PFSK-1 (cell line): ENCODE measurements at regions not wholly inside any gene's neighbourhood (a gene's known extent, or its start where the extent isn't known, plus 50 kb on each side); places are given as distances from the start of the nearest gene placed in this dataset.

Source experiments
- FOXP2 ChIP-seq: optimal IDR thresholded peaks from 2 replicates; pipeline ENCODE3; 2011; ENCODE audit warnings: borderline replicate concordance, control low read depth, inconsistent platforms; ENCODE audit not compliant: insufficient read depth; ENCODE audit errors: extremely low read length, extremely low read depth
- POLR2AphosphoS5 ChIP-seq: IDR thresholded peaks from 2 replicates; pipeline ENCODE4 v1.6.1; 2012; ENCODE audit warnings: low read depth, mild to moderate bottlenecking, control low read depth, low read length, moderate library complexity
- SIN3A ChIP-seq: IDR thresholded peaks from 2 replicates; pipeline ENCODE4 v1.6.1; 2012; ENCODE audit warnings: mild to moderate bottlenecking, low read length, moderate library complexity, borderline replicate concordance; ENCODE audit not compliant: insufficient read depth
- TAF1 ChIP-seq: IDR thresholded peaks from 2 replicates; pipeline ENCODE4 v1.6.1; 2012; ENCODE audit warnings: low read length, control low read depth, borderline replicate concordance; ENCODE audit not compliant: insufficient read depth
- TF ChIP-seq, protein P1 (sequence below), 2 experiments: IDR thresholded peaks; 2 replicates each; pipeline versions ENCODE4 v1.6.1 to v1.8.0; 2011 to 2012; ENCODE audit warnings: low read depth in 2 of 2, low read length in 2 of 2, control low read depth in 1 of 2, inconsistent platforms in 1 of 2, mild to moderate bottlenecking in 1 of 2, moderate library complexity in 1 of 2; ENCODE audit not compliant: insufficient read depth in 1 of 2

DNA sequence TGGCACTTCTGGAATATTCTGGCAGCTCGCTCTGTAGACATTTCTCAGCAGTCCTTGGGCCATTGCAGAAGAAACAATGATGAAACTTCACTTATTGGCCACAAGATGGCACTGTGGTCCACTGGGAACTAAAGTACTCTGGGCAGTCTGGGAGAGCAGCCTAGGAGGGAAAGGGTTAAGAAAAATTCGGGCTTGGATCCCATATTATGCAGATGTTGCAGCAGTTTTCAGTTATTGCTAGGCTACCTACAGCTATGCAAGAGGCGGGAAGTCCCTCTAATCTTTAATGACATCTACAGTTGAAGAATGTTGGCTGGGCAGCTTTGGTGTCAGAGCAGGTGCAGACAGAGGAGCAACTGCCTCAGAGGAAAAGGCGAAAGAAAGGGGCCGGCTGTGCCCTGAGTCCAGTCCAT is 201.7 kb upstream of the PRSS58 start:
- TF ChIP-seq FOXP2 (no peak), POLR2AphosphoS5 (no peak), SIN3A (no peak), TAF1 (no peak)
- TF ChIP-seq, protein P1, sequence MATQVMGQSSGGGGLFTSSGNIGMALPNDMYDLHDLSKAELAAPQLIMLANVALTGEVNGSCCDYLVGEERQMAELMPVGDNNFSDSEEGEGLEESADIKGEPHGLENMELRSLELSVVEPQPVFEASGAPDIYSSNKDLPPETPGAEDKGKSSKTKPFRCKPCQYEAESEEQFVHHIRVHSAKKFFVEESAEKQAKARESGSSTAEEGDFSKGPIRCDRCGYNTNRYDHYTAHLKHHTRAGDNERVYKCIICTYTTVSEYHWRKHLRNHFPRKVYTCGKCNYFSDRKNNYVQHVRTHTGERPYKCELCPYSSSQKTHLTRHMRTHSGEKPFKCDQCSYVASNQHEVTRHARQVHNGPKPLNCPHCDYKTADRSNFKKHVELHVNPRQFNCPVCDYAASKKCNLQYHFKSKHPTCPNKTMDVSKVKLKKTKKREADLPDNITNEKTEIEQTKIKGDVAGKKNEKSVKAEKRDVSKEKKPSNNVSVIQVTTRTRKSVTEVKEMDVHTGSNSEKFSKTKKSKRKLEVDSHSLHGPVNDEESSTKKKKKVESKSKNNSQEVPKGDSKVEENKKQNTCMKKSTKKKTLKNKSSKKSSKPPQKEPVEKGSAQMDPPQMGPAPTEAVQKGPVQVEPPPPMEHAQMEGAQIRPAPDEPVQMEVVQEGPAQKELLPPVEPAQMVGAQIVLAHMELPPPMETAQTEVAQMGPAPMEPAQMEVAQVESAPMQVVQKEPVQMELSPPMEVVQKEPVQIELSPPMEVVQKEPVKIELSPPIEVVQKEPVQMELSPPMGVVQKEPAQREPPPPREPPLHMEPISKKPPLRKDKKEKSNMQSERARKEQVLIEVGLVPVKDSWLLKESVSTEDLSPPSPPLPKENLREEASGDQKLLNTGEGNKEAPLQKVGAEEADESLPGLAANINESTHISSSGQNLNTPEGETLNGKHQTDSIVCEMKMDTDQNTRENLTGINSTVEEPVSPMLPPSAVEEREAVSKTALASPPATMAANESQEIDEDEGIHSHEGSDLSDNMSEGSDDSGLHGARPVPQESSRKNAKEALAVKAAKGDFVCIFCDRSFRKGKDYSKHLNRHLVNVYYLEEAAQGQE (IDR thresholded peaks at IDR 0.05; ENCODE audit: insufficient read depth in 1 of 2, low read depth in 2 of 2, low read length in 2 of 2) = no peak

- no peak for TF ChIP-seq SIN3A
Measured at GRCh38 chr7:142457146-142457703, 199.4 kb upstream of the PRSS58 start.

DNA sequence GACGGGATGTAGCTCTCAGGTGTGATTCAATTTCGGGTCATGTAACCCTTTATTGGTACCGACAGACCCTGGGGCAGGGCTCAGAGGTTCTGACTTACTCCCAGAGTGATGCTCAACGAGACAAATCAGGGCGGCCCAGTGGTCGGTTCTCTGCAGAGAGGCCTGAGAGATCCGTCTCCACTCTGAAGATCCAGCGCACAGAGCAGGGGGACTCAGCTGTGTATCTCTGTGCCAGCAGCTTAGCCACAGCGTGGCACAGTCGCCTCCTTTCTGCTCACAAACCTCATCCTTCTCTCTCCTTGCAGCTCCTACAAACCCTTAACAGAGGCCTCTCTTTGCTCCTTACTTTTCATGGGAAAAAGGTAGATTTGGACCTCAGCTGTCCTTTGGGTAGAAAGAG is 197.5 kb upstream of the PRSS58 start:
- TF ChIP-seq, protein P1 (IDR thresholded peaks at IDR 0.05; ENCODE audit: insufficient read depth in 1 of 2, low read depth in 2 of 2, low read length in 2 of 2) = no peak

DNA sequence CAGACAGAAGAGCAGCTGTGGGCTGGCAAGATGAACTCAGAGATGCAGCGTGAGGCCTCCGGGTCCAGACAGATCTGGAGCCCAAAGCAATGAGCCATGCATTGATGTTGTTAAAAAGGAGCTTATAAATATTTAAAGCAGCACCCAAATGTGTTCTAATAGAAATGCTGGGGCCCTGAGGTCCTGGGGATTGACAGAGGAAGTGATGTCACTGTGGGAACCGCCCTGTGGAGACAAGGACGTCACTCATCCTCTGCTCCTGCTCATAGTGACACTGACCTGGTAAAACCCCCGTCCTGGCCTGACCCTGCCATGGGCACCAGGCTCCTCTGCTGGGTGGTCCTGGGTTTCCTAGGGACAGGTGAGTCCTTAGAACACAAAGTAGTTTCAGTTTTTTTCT is 197.0 kb upstream of the PRSS58 start:
- TF ChIP-seq POLR2AphosphoS5 (no peak), TAF1 (no peak), FOXP2 (no peak), SIN3A (no peak)
- TF ChIP-seq, protein P1 (IDR thresholded peaks at IDR 0.05; ENCODE audit: insufficient read depth in 1 of 2, low read depth in 2 of 2, low read length in 2 of 2) = no peak

DNA sequence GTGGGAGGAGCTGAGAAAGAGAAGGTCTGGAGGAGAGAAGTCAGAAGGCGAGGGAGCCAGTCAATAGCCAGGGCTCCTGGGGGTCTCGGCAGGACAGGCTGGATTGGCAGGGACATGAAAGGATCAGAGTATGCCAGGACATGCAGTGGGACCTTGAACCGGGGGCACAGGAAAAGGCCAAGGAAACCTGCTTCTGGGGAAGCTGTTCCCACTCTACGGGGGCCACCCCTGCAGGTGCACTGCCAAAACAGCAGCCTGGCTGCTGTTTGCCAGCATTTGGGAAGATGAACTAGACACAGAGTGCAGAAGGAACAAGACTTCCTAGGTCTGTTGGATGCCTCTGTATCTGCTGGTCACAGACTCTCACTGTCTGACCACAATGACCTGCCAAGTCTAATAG is 194.9 kb upstream of the PRSS58 start:
- TF ChIP-seq FOXP2 (no peak), TAF1 (no peak), SIN3A (no peak), POLR2AphosphoS5 (no peak)
- TF ChIP-seq, protein P1 (IDR thresholded peaks at IDR 0.05; ENCODE audit: insufficient read depth in 1 of 2, low read depth in 2 of 2, low read length in 2 of 2) = no peak

DNA sequence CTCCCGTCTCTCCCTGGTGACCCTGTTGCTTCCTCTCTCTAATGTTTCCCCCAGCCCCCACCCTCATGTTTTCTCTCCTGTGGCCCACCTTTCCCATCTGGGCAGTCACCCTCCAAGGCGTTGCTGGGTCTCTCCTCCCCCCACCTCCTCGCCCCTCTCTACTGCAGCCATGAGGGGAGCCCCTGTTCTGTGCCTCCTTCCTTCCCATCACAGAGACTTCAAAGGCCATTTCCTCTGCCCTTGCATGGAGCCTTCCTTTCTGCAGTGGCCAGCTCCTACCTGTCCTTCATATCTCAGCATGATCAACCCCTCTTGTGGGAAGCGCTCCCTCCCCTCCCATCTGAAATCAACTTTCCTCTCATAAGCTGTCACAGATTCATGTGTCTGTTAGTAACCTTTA is 194.0 kb upstream of the PRSS58 start:
- TF ChIP-seq POLR2AphosphoS5 = no peak
- TF ChIP-seq FOXP2 = no peak
- TF ChIP-seq, protein P1 (IDR thresholded peaks at IDR 0.05; ENCODE audit: insufficient read depth in 1 of 2, low read depth in 2 of 2, low read length in 2 of 2) = no peak
- no peak for TF ChIP-seq TAF1
- no peak for TF ChIP-seq SIN3A
